H9 (cell line): ENCODE measurements at regions not wholly inside any gene's neighbourhood (a gene's known extent, or its start where the extent isn't known, plus 50 kb on each side); places are given as distances from the start of the nearest gene placed in this dataset.

Experiments used
- DNase-seq: peaks from one replicate; pipeline ENCODE4 v3.0.0-alpha.2; 2017
- H2AFZ ChIP-seq: one replicate; pipeline ENCODE4 v1.6.1; 2013; ENCODE audit warnings: mild to moderate bottlenecking, low read length, control low read depth, moderate library complexity
- H2AK5ac ChIP-seq: 2 replicates; pipeline ENCODE4 v1.6.1; 2013; ENCODE audit warnings: low read length, control low read depth, mixed read lengths; ENCODE audit not compliant: insufficient read length
- H2BK120ac ChIP-seq: one replicate; pipeline ENCODE4 v1.6.1; 2013; ENCODE audit warnings: low read depth, mild to moderate bottlenecking, low read length, control low read depth, inconsistent platforms; ENCODE audit not compliant: poor library complexity, severe bottlenecking
- H2BK12ac ChIP-seq: 2 replicates; pipeline ENCODE4 v1.6.1; 2013; ENCODE audit warnings: low read length, control low read depth, mixed read lengths, low read depth; ENCODE audit not compliant: insufficient read length
- H2BK15ac ChIP-seq: 2 replicates; pipeline ENCODE4 v1.6.1; 2013; ENCODE audit warnings: low read depth, low read length, control low read depth
- H2BK20ac ChIP-seq: one replicate; pipeline ENCODE4 v1.6.1; 2013; ENCODE audit warnings: low read depth, mild to moderate bottlenecking, low read length, control low read depth, inconsistent platforms; ENCODE audit not compliant: poor library complexity, severe bottlenecking
- H2BK5ac ChIP-seq: 2 replicates; pipeline ENCODE4 v1.6.1; 2013; ENCODE audit warnings: low read length, control low read depth, mixed read lengths; ENCODE audit not compliant: insufficient read length
- H3K14ac ChIP-seq: 2 replicates; pipeline ENCODE4 v1.6.1; 2013; ENCODE audit warnings: low read length, control low read depth; ENCODE audit not compliant: insufficient read depth
- H3K18ac ChIP-seq: 2 replicates; pipeline ENCODE4 v1.6.1; 2013; ENCODE audit warnings: low read depth, mild to moderate bottlenecking, mixed read lengths, low read length, control low read depth; ENCODE audit not compliant: insufficient read length
- H3K23ac ChIP-seq: 2 replicates; pipeline ENCODE4 v1.6.1; 2013; ENCODE audit warnings: low read length, control low read depth, mixed read lengths, low read depth; ENCODE audit not compliant: insufficient read length
- H3K23me2 ChIP-seq: 2 replicates; pipeline ENCODE4 v1.6.1; 2013; ENCODE audit warnings: low read depth, mild to moderate bottlenecking, mixed read lengths, low read length, control low read depth; ENCODE audit not compliant: insufficient read length, poor library complexity, severe bottlenecking
- H3K27ac ChIP-seq: 2 replicates; pipeline ENCODE4 v1.5.1; 2013; ENCODE audit warnings: low read length, control low read depth, mixed read lengths, low read depth; ENCODE audit not compliant: insufficient read length
- H3K27me3 ChIP-seq: 2 replicates; pipeline ENCODE4 v1.6.1; 2013; ENCODE audit warnings: low read length, control low read depth, inconsistent platforms; ENCODE audit not compliant: insufficient read depth
- H3K4ac ChIP-seq: 2 replicates; pipeline ENCODE4 v1.6.1; 2013; ENCODE audit warnings: low read depth, mild to moderate bottlenecking, control low read depth, inconsistent platforms, low read length, moderate library complexity
- H3K4me1 ChIP-seq: 2 replicates; pipeline ENCODE4 v1.6.1; 2013; ENCODE audit warnings: low read length, control low read depth, inconsistent platforms; ENCODE audit not compliant: insufficient read depth
- H3K4me2 ChIP-seq: 2 replicates; pipeline ENCODE4 v1.6.1; 2013; ENCODE audit warnings: low read length, control low read depth, mixed read lengths; ENCODE audit not compliant: insufficient read length, insufficient read depth
- H3K56ac ChIP-seq: 2 replicates; pipeline ENCODE4 v1.6.1; 2013; ENCODE audit warnings: low read depth, mild to moderate bottlenecking, mixed read lengths, low read length, control low read depth; ENCODE audit not compliant: insufficient read length
- H3K79me1 ChIP-seq: 2 replicates; pipeline ENCODE4 v1.6.1; 2013; ENCODE audit warnings: low read depth, mild to moderate bottlenecking, moderate library complexity, low read length, control low read depth, inconsistent platforms; ENCODE audit not compliant: insufficient read depth, poor library complexity, severe bottlenecking
- H3K79me2 ChIP-seq: 2 replicates; pipeline ENCODE4 v1.6.1; 2013; ENCODE audit warnings: low read length, control low read depth, inconsistent platforms; ENCODE audit not compliant: insufficient read depth
- H3K9ac ChIP-seq: 2 replicates; pipeline ENCODE4 v1.6.1; 2013; ENCODE audit warnings: low read length, control low read depth, mixed read lengths; ENCODE audit not compliant: insufficient read length; ENCODE audit errors: extremely low read depth
- H3K9me3 ChIP-seq: one replicate; pipeline ENCODE4 v1.6.1; 2013; ENCODE audit warnings: low read depth, low read length, inconsistent platforms; ENCODE audit not compliant: control insufficient read depth
- H3T11ph ChIP-seq: one replicate; pipeline ENCODE4 v1.6.1; 2013; ENCODE audit warnings: mild to moderate bottlenecking, low read length, control low read depth, inconsistent platforms
- H4K20me1 ChIP-seq: one replicate; pipeline ENCODE4 v1.6.1; 2013; ENCODE audit not compliant: control insufficient read depth, insufficient read length, insufficient read depth
- H4K5ac ChIP-seq: 2 replicates; pipeline ENCODE4 v1.6.1; 2013; ENCODE audit warnings: low read depth, mild to moderate bottlenecking, mixed read lengths, low read length, control low read depth; ENCODE audit not compliant: insufficient read length
- H4K8ac ChIP-seq: replicated peaks from 2 replicates; pipeline ENCODE4 v1.6.1; 2013; ENCODE audit warnings: low read length, control low read depth, mixed read lengths, low read depth; ENCODE audit not compliant: insufficient read length
- H4K91ac ChIP-seq: 2 replicates; pipeline ENCODE4 v1.6.1; 2013; ENCODE audit warnings: low read depth, mild to moderate bottlenecking, moderate library complexity, mixed read lengths, low read length, control low read depth; ENCODE audit not compliant: insufficient read length
- H3K27ac Mint-ChIP-seq, 3 experiments: 2 replicates in 2 of 3; 3 replicates in 1 of 3; pipeline ENCODE4 v1.8.0; 2020 to 2021; ENCODE audit warnings: mixed read lengths in 3 of 3, mild to moderate bottlenecking in 1 of 3, moderate library complexity in 1 of 3
- H3K27me3 Mint-ChIP-seq: 2 replicates; pipeline ENCODE4 v1.8.0; 2021; ENCODE audit warnings: low read depth, mild to moderate bottlenecking, moderate library complexity, mixed read lengths
- H3K36me3 Mint-ChIP-seq, 3 experiments: 2 replicates in 2 of 3; 3 replicates in 1 of 3; pipeline ENCODE4 v1.8.0; 2020 to 2021; ENCODE audit warnings: low read depth in 3 of 3, mixed read lengths in 3 of 3; ENCODE audit not compliant: insufficient read depth in 1 of 3
- H3K4me1 Mint-ChIP-seq, 2 experiments: 2 replicates each; pipeline ENCODE4 v1.8.0; 2020; ENCODE audit warnings: mixed read lengths in 2 of 2
- H3K4me3 Mint-ChIP-seq, 2 experiments: 2 replicates in 1 of 2; 3 replicates in 1 of 2; pipeline ENCODE4 v1.8.0; 2020 to 2021; ENCODE audit warnings: mild to moderate bottlenecking in 2 of 2, mixed read lengths in 2 of 2, moderate library complexity in 1 of 2
- H3K9me3 Mint-ChIP-seq, 2 experiments: 2 replicates in 1 of 2; 3 replicates in 1 of 2; pipeline ENCODE4 v1.8.0; 2020; ENCODE audit warnings: mild to moderate bottlenecking in 2 of 2, mixed read lengths in 2 of 2, moderate library complexity in 1 of 2
- WGBS: extraction: QIAGEN DNeasy Blood & Tissue Kit; methylation state at CpG from one replicate; pipeline ENCODE4 v1.1.7; 2013; ENCODE audit warnings: missing lambda C conversion rate, low lambda C conversion rate, mixed read lengths; ENCODE audit not compliant: insufficient read length; ENCODE audit errors: extremely low coverage; 5-methylcytosine and 5-hydroxymethylcytosine counted together
- TF ChIP-seq, protein P1 (sequence below): fragments of 200-600 bp; sonication (generic); conservative IDR thresholded peaks from 3 replicates; pipeline ENCODE4 v1.8.0; 2021; ENCODE audit warnings: antibody characterized with exemption, mild to moderate bottlenecking

DNA sequence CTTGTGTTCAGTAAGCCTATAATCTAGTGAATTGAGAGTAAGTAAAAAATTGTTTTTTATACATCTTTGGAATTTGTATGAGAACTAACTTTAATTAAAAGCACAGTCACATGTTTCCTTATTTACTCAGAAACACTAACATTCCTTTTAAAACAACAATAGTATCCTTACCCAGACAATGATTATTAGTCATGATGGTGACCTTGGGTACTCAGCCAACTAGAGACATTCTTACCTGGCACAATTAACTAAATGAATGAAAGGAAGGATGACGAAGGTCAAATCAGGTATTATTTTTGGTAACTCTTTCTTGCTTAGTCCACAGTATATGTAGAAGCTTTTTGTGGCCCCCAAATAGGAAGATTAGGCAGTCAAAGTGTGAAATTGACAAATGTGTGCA is 901.0 kb downstream of the FAT4 start:
- H3K4me1 Mint-ChIP-seq, result no peaks in the 10 kb centered on the region
- Histone ChIP-seq H4K20me1 (no peaks in the 10 kb centered on the region), H3K79me1 (no peaks in the 10 kb centered on the region), H3K4me1 (no peaks in the 10 kb centered on the region), H2BK15ac (no peak overlapping the region), H4K91ac (no peak overlapping the region), H3K4ac (no peak overlapping the region), H2AK5ac (no peak overlapping the region), H3K9me3 (no peaks in the 10 kb centered on the region), H3K14ac (no peak overlapping the region), H3K27ac (no peak overlapping the region), H3K23me2 (no peaks in the 10 kb centered on the region), H3K79me2 (no peaks in the 10 kb centered on the region), H3T11ph (no peak overlapping the region), H3K4me2 (no peak overlapping the region), H4K8ac (no peak overlapping the region), H3K56ac (no peak overlapping the region), H2AFZ (no peak overlapping the region), H2BK120ac (no peak overlapping the region), H3K18ac (no peak overlapping the region), H2BK5ac (no peak overlapping the region), H3K23ac (no peak overlapping the region), H4K5ac (no peak overlapping the region), H3K27me3 (no peaks in the 10 kb centered on the region), H2BK12ac (no peak overlapping the region), H2BK20ac (no peak overlapping the region), H3K9ac (no peak overlapping the region)
- H3K4me3 Mint-ChIP-seq, result no peak overlapping the region
- H3K9me3 Mint-ChIP-seq, result no peaks in the 10 kb centered on the region; a peak in 1 of 5 replicates
- no CpG with 5 or more reads among the region's 1 CpG for WGBS
- TF ChIP-seq, protein P1, sequence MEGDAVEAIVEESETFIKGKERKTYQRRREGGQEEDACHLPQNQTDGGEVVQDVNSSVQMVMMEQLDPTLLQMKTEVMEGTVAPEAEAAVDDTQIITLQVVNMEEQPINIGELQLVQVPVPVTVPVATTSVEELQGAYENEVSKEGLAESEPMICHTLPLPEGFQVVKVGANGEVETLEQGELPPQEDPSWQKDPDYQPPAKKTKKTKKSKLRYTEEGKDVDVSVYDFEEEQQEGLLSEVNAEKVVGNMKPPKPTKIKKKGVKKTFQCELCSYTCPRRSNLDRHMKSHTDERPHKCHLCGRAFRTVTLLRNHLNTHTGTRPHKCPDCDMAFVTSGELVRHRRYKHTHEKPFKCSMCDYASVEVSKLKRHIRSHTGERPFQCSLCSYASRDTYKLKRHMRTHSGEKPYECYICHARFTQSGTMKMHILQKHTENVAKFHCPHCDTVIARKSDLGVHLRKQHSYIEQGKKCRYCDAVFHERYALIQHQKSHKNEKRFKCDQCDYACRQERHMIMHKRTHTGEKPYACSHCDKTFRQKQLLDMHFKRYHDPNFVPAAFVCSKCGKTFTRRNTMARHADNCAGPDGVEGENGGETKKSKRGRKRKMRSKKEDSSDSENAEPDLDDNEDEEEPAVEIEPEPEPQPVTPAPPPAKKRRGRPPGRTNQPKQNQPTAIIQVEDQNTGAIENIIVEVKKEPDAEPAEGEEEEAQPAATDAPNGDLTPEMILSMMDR, result no peak
- H3K36me3 Mint-ChIP-seq, result no peaks in the 10 kb centered on the region
- DNase-seq, result no peak
- H3K27me3 Mint-ChIP-seq, result no peaks in the 10 kb centered on the region
- H3K27ac Mint-ChIP-seq, result no peak overlapping the region
